K562 (cell line): ENCODE measurements at regions not wholly inside any gene's neighbourhood (a gene's known extent, or its start where the extent isn't known, plus 50 kb on each side); places are given as distances from the start of the nearest gene placed in this dataset.

Experiments used
- ATAC-seq: fragments of 200-7000 bp; cut with Tn5 transposase; 3 replicates; pipeline ENCODE4 v1.9.1; 2020; ENCODE audit warnings: moderate library complexity
- BruUV-seq: library from RNA; stranded (reverse); fragments of 400-500 nt; replicated peaks from 2 replicates; lab custom pipeline; 2021; lab: Mats Ljungman, UMichigan
- CTCF ChIA-PET: fragments of 300-600 bp; formaldehyde crosslinking; extraction: SDS; loops from one replicate; lab custom pipeline; 2021; ENCODE audit warnings: low intra/inter-chr PET ratio; lab: Yijun Ruan, JAX
- POLR2A ChIA-PET: fragments of 300-600, 350-650 bp; sonication (Branson Sonifier 250); formaldehyde crosslinking; extraction: SDS; loops from one replicate; lab custom pipeline; 2021; ENCODE audit warnings: antibody characterized with exemption, inconsistent platforms; lab: Yijun Ruan, JAX
- DNase-seq, 4 experiments: peaks; one replicate each; pipeline versions ENCODE4 v3.0.0 to v3.0.0-alpha.2; 2011 to 2018; ENCODE audit warnings: low spot score in 3 of 4, mixed read lengths in 3 of 4; ENCODE audit errors: extremely low read depth in 1 of 4
- FAIRE-seq: peaks from 2 replicates; lab custom pipeline; 2011; peaks lifted over from hg19 to GRCh38; lab: Jason Lieb, UNC
- H2AFZ ChIP-seq: 2 replicates; pipeline ENCODE4 v1.6.0; 2011; ENCODE audit warnings: low read depth, low read length, control low read depth, inconsistent platforms
- H3K27ac ChIP-seq: fragments of 200-600 bp; 3 replicates; pipeline ENCODE4 v1.8.0; 2011; ENCODE audit warnings: low read depth, mild to moderate bottlenecking, control low read depth, inconsistent platforms, low read length, moderate library complexity, mixed read lengths; ENCODE audit errors: extremely low read depth
- H3K27me3 ChIP-seq, 2 experiments: fragments of 300-600 bp in 1 of 2; 2 replicates in 1 of 2; 3 replicates in 1 of 2; pipeline versions ENCODE4 v1.6.0 to v1.8.0; 2011; ENCODE audit warnings: inconsistent platforms in 2 of 2, low read length in 2 of 2, mild to moderate bottlenecking in 1 of 2, mixed read lengths in 1 of 2, moderate library complexity in 1 of 2; ENCODE audit not compliant: control insufficient read depth in 2 of 2, insufficient read depth in 2 of 2
- H3K36me3 ChIP-seq: fragments of 300-600 bp; 3 replicates; pipeline ENCODE4 v1.8.0; 2011; ENCODE audit warnings: mild to moderate bottlenecking, low read length, inconsistent platforms; ENCODE audit not compliant: control insufficient read depth, insufficient read depth
- H3K4me1 ChIP-seq, 2 experiments: fragments of 200-600 bp in 1 of 2; replicated peaks in 1 of 2; 2 replicates in 1 of 2; 3 replicates in 1 of 2; pipeline versions ENCODE4 v1.5.1 to v1.8.0; 2011; ENCODE audit warnings: inconsistent platforms in 2 of 2, low read length in 2 of 2, mild to moderate bottlenecking in 1 of 2, mixed read lengths in 1 of 2, moderate library complexity in 1 of 2; ENCODE audit not compliant: control insufficient read depth in 2 of 2, insufficient read depth in 2 of 2
- H3K4me2 ChIP-seq: 2 replicates; pipeline ENCODE4 v1.6.1; 2011; ENCODE audit warnings: low read length, control low read depth, inconsistent platforms, mixed read lengths; ENCODE audit not compliant: insufficient read depth
- H3K4me3 ChIP-seq: fragments of 200-600 bp; sonication (generic), shearing (Covaris generic); 2 replicates; pipeline ENCODE4 v1.5.1; 2016; ENCODE audit warnings: control low read depth, inconsistent platforms
- H3K79me2 ChIP-seq: fragments of 200-600 bp; 3 replicates; pipeline ENCODE4 v1.8.0; 2011; ENCODE audit warnings: low read length, inconsistent platforms; ENCODE audit not compliant: control insufficient read depth, insufficient read depth
- H3K9ac ChIP-seq, 2 experiments: 2 replicates each; pipeline versions ENCODE4 v1.6.0 to v1.6.1; 2011; ENCODE audit warnings: low read depth in 2 of 2, low read length in 2 of 2, control low read depth in 1 of 2, inconsistent platforms in 1 of 2, mild to moderate bottlenecking in 1 of 2, mixed read lengths in 1 of 2; ENCODE audit not compliant: insufficient read depth in 1 of 2
- H3K9me1 ChIP-seq: one replicate; pipeline ENCODE4 v1.6.0; 2011; ENCODE audit warnings: inconsistent platforms, mild to moderate bottlenecking, low read length, moderate library complexity; ENCODE audit not compliant: control insufficient read depth, insufficient read depth
- H3K9me3 ChIP-seq: replicated peaks from 2 replicates; pipeline ENCODE4 v1.5.1; 2011; ENCODE audit warnings: low read depth, low read length, inconsistent platforms; ENCODE audit not compliant: control insufficient read depth, insufficient read depth
- H4K20me1 ChIP-seq: replicated peaks from 2 replicates; pipeline ENCODE4 v1.6.1; 2011; ENCODE audit warnings: low read length, inconsistent platforms, mixed read lengths; ENCODE audit not compliant: control insufficient read depth, insufficient read depth
- ADNP ChIP-seq: fragments of 200-800 bp; sonication (Bioruptor generic); IDR thresholded peaks from 2 replicates; pipeline ENCODE4 v1.6.1; 2016; ENCODE audit warnings: missing genetic modification characterization, missing compliant biosample characterization
- ARNT ChIP-seq, 2 experiments: fragments of 450-650 bp; IDR thresholded peaks; 2 replicates each; pipeline ENCODE4 v1.6.1; 2016; ENCODE audit warnings: mild to moderate bottlenecking in 1 of 2
- DACH1 ChIP-seq: fragments of 450-650 bp; IDR thresholded peaks from 2 replicates; pipeline ENCODE4 v1.6.1; 2018; ENCODE audit not compliant: partially characterized antibody
- ETV5 ChIP-seq: sonication (generic); formaldehyde crosslinking; IDR thresholded peaks from 2 replicates; pipeline ENCODE4 v1.4.0; 2020; ENCODE audit warnings: low read depth, mild to moderate bottlenecking, missing genetic modification reagents
- KAT8 ChIP-seq: fragments of 450-650 bp; IDR thresholded peaks from 2 replicates; pipeline ENCODE4 v1.6.1; 2016; ENCODE audit warnings: low read depth, mild to moderate bottlenecking
- YY1 ChIP-seq, 3 experiments: IDR thresholded peaks; 2 replicates each; pipeline ENCODE4 v1.6.1; 2011; ENCODE audit warnings: low read length in 2 of 3, mild to moderate bottlenecking in 2 of 3, moderate library complexity in 2 of 3, borderline replicate concordance in 1 of 3, control low read depth in 1 of 3, low read depth in 1 of 3; ENCODE audit not compliant: insufficient read depth in 3 of 3, insufficient replicate concordance in 2 of 3, control insufficient read depth in 1 of 3, insufficient read length in 1 of 3; ENCODE audit errors: extremely low read depth in 1 of 3
- ZNF589 ChIP-seq: fragments of 200-800 bp; sonication (Bioruptor generic); IDR thresholded peaks from 2 replicates; pipeline ENCODE4 v1.6.1; 2016; ENCODE audit warnings: low read depth, missing genetic modification characterization, missing compliant biosample characterization
- ZNF764 ChIP-seq: fragments of 250-450 bp; sonication (Bioruptor Pico); IDR thresholded peaks from 2 replicates; pipeline ENCODE4 v1.4.0; 2020; ENCODE audit warnings: low read depth, mild to moderate bottlenecking, moderate library complexity
- ZNF77 ChIP-seq: fragments of 250-450 bp; sonication (Bioruptor Pico); IDR thresholded peaks from 2 replicates; pipeline ENCODE4 v1.5.0; 2020
- ZNF785 ChIP-seq: fragments of 250-450 bp; sonication (Bioruptor Pico); IDR thresholded peaks from 2 replicates; pipeline ENCODE4 v1.4.0; 2020; ENCODE audit warnings: mild to moderate bottlenecking
- WGBS: fragments of 100-300 bp; shearing (Covaris generic); methylation state at CpG from one replicate; pipeline ENCODE4 v1.1.6; 2016; ENCODE audit warnings: low coverage, mixed read lengths; ENCODE audit not compliant: insufficient coverage; ENCODE audit errors: missing lambda C conversion rate; 5-methylcytosine and 5-hydroxymethylcytosine counted together
- in situ Hi-C: fragments of 300-500 bp; cut with MboI; formaldehyde crosslinking; loops from 4 replicates; pipeline ENCODE4 v1.15.0; 2018; ENCODE audit warnings: inconsistent platforms, mixed read lengths
- intact Hi-C: fragments of 100-400 bp; cut with micrococcal nuclease; formaldehyde crosslinking; loops from 2 replicates; pipeline ENCODE4 v1.14.2; 2022
- TF ChIP-seq, protein P1 (sequence below): fragments of 450-650 bp; formaldehyde crosslinking; conservative IDR thresholded peaks from 2 replicates; pipeline ENCODE4 v1.4.0; 2022; ENCODE audit warnings: mild to moderate bottlenecking, missing genetic modification characterization
- TF ChIP-seq, protein P2 (sequence below): fragments of 450-650 bp; IDR thresholded peaks from 2 replicates; pipeline ENCODE4 v1.6.1; 2016; ENCODE audit warnings: missing biosample characterization, missing genetic modification characterization
- TF ChIP-seq, protein P3 (sequence below): fragments of 450-650 bp; formaldehyde crosslinking; IDR thresholded peaks from 2 replicates; pipeline ENCODE4 v1.4.0; 2020; ENCODE audit warnings: mild to moderate bottlenecking, moderate library complexity

DNA sequence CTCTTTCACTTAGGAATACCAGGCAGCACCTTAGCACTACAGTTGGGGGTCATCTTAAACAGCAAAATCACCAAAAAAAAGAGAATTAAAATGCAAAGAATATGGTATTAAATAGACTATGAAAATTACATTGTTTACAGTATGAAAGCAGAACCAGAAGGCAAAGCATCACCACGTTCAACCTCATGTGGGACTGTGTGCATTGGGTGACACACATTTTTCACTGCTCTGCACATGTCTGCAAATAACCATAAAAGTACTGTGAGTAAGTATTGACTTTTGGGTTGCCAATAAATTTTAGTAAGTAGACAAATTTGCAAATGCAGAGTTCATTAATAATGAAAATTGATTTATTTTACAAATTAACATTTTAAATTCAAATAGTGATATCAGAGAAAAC, 232.1 kb upstream of the ZWINT start:
- intact Hi-C loops (no loop called here), in situ Hi-C loops (no loop called here)
- H3K79me2 ChIP-seq: no peaks in the 10 kb centered on the region
- H3K36me3 ChIP-seq: no peaks in the 10 kb centered on the region
- H3K9ac ChIP-seq: no peak overlapping the region
- H3K4me2 ChIP-seq: no peak overlapping the region
- H3K9me3 ChIP-seq: no peaks in the 10 kb centered on the region; the same call in 1 of the 2 replicates
- ChIA-PET POLR2A (no interaction called here), CTCF (no interaction called here)
- no peaks in the 10 kb centered on the region for H3K27me3 ChIP-seq
- no peaks in the 10 kb centered on the region for H3K4me1 ChIP-seq
- TF ChIP-seq ETV5 (CRISPR knock-in tag) (no peak), ARNT (IDR thresholded peaks at IDR 0.05) (no peak), DACH1 (no peak)
- no peak overlapping the region for H3K4me3 ChIP-seq
- ATAC-seq (no peak), DNase-seq (no peak), FAIRE-seq (peak; percentile 19)
- H4K20me1 ChIP-seq: no peaks in the 10 kb centered on the region
- BruUV-seq: no TSS peak
- no peaks in the 10 kb centered on the region for H3K9me1 ChIP-seq
- no peak overlapping the region for H2AFZ ChIP-seq
- no peak overlapping the region for H3K27ac ChIP-seq
- 0% methylated on average over 1 of the region's 1 CpG for WGBS

DNA sequence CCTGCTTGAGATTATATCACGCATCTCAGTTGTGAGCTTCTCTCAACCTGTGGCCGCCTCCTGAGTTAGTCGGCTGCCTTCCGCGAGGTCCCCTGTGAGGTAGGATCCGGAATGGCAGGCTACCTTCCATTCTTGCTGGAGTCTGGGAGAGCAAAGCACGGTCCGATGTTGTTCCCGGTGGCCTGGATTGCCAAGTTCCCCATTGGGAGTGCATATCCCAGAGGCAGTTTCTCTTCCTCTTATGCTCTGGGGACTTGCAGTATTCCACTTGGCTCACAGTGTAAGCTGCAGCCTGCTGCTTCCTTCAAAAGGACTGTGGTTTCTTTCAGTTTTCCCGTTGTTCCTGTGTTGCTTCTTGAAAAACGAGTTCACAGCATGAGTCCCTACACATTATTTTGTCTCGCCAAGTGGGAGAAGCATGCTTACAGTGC, 225.4 kb upstream of the ZWINT start:
- H3K36me3 ChIP-seq: no peaks in the 10 kb centered on the region
- H4K20me1 ChIP-seq: no peaks in the 10 kb centered on the region
- ChIA-PET POLR2A (interaction anchor here (0.6 to 0.7 kb wide), 2 partner anchors 637 to 1139 kb away, joined by 3 to 5 read pairs; no protein-coding TSS in a partner anchor), CTCF (no interaction called here)
- no peaks in the 10 kb centered on the region for H3K4me1 ChIP-seq
- H3K9ac ChIP-seq: no peak overlapping the region
- H3K9me1 ChIP-seq: no peaks in the 10 kb centered on the region
- H3K27ac ChIP-seq: no peak overlapping the region
- no peaks in the 10 kb centered on the region for H3K27me3 ChIP-seq
- no peaks in the 10 kb centered on the region for H3K79me2 ChIP-seq
- no TSS peak for BruUV-seq
- DNase-seq: no peak
- FAIRE-seq: no peak
- no peak overlapping the region for H2AFZ ChIP-seq
- H3K9me3 ChIP-seq: no peaks in the 10 kb centered on the region
- 2% methylated on average over 12 of the region's 12 CpGs for WGBS
- intact Hi-C loops: no loop called here
- ATAC-seq: no peak
- in situ Hi-C loops: no loop called here
- H3K4me2 ChIP-seq: no peak overlapping the region
- no peak overlapping the region for H3K4me3 ChIP-seq
- TF ChIP-seq ZNF785 (CRISPR knock-in tag) (no peak), ZNF589 (CRISPR knock-in tag) (no peak), KAT8 (no peak), ZNF77 (CRISPR knock-in tag) (no peak), ZNF764 (no peak), YY1 (IDR thresholded peaks at IDR 0.05; ENCODE audit: borderline replicate concordance in 1 of 3, control insufficient read depth in 1 of 3, extremely low read depth in 1 of 3, insufficient read depth in 3 of 3, insufficient read length in 1 of 3, insufficient replicate concordance in 2 of 3, low read depth in 1 of 3, low read length in 2 of 3) (no peak), ADNP (tag) (no peak)
- TF ChIP-seq, protein P1, sequence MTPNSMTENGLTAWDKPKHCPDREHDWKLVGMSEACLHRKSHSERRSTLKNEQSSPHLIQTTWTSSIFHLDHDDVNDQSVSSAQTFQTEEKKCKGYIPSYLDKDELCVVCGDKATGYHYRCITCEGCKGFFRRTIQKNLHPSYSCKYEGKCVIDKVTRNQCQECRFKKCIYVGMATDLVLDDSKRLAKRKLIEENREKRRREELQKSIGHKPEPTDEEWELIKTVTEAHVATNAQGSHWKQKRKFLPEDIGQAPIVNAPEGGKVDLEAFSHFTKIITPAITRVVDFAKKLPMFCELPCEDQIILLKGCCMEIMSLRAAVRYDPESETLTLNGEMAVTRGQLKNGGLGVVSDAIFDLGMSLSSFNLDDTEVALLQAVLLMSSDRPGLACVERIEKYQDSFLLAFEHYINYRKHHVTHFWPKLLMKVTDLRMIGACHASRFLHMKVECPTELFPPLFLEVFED (CRISPR knock-in tag): no peak
- TF ChIP-seq, protein P2, sequence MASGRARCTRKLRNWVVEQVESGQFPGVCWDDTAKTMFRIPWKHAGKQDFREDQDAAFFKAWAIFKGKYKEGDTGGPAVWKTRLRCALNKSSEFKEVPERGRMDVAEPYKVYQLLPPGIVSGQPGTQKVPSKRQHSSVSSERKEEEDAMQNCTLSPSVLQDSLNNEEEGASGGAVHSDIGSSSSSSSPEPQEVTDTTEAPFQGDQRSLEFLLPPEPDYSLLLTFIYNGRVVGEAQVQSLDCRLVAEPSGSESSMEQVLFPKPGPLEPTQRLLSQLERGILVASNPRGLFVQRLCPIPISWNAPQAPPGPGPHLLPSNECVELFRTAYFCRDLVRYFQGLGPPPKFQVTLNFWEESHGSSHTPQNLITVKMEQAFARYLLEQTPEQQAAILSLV: no peak
- TF ChIP-seq, protein P3, sequence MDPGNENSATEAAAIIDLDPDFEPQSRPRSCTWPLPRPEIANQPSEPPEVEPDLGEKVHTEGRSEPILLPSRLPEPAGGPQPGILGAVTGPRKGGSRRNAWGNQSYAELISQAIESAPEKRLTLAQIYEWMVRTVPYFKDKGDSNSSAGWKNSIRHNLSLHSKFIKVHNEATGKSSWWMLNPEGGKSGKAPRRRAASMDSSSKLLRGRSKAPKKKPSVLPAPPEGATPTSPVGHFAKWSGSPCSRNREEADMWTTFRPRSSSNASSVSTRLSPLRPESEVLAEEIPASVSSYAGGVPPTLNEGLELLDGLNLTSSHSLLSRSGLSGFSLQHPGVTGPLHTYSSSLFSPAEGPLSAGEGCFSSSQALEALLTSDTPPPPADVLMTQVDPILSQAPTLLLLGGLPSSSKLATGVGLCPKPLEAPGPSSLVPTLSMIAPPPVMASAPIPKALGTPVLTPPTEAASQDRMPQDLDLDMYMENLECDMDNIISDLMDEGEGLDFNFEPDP (CRISPR knock-in tag): no peak
